ENCODE measurements at regions not wholly inside any gene's neighbourhood (a gene's known extent, or its start where the extent isn't known, plus 50 kb on each side); places are given as distances from the start of the nearest gene placed in this dataset.

DNA sequence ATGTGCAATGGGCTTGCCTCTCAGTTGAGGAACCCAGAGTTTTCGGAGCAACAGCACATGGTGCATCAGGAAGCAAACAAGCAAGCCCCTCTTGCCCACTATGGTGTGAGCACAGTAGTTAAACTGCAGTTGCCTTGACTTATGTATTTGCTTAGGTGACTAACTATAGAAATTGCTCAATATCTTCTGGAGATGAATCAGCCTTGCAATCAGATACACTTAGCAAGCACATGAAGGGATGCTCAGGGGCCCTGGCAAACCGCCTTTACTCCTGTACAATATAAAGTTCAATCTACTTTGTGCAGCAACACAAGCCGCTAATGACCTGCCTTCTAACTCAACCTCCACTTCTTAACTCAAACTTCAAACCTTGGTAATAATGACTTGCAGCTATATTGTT lies 581.7 kb upstream of the RIOK2 start (continued):
- TF ChIP-seq, protein P1, sequence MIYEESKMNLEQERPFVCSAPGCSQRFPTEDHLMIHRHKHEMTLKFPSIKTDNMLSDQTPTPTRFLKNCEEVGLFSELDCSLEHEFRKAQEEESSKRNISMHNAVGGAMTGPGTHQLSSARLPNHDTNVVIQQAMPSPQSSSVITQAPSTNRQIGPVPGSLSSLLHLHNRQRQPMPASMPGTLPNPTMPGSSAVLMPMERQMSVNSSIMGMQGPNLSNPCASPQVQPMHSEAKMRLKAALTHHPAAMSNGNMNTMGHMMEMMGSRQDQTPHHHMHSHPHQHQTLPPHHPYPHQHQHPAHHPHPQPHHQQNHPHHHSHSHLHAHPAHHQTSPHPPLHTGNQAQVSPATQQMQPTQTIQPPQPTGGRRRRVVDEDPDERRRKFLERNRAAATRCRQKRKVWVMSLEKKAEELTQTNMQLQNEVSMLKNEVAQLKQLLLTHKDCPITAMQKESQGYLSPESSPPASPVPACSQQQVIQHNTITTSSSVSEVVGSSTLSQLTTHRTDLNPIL (CRISPR knock-in tag; IDR thresholded peaks at IDR 0.05; ENCODE audit: low read depth): no peak

DNA sequence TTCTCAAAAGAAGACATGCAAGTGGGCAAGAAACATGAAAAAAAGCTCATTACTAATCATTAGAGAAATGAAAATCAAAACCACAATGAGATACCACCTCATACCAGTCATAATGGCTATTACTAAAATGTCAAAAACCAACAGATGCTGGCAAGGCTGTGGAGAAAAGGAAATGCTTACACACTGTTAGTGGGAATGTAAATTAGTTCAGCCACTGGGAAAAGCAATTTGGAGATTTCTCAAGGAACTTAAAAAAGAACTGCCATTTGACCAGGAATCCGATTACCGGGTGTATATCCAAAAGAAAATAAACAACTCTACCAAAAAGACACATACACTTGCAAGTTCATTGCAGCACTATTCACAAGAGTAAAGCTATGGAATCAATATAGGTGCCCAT lies 595.4 kb upstream of the RIOK2 start:
- TF ChIP-seq RARB (CRISPR knock-in tag; IDR thresholded peaks at IDR 0.05) (no peak), GLIS3 (CRISPR knock-in tag; IDR thresholded peaks at IDR 0.05) (no peak), CSDC2 (CRISPR knock-in tag; IDR thresholded peaks at IDR 0.05) (no peak), ZC3H10 (CRISPR knock-in tag; IDR thresholded peaks at IDR 0.05) (no peak)
- TF ChIP-seq, protein P2, sequence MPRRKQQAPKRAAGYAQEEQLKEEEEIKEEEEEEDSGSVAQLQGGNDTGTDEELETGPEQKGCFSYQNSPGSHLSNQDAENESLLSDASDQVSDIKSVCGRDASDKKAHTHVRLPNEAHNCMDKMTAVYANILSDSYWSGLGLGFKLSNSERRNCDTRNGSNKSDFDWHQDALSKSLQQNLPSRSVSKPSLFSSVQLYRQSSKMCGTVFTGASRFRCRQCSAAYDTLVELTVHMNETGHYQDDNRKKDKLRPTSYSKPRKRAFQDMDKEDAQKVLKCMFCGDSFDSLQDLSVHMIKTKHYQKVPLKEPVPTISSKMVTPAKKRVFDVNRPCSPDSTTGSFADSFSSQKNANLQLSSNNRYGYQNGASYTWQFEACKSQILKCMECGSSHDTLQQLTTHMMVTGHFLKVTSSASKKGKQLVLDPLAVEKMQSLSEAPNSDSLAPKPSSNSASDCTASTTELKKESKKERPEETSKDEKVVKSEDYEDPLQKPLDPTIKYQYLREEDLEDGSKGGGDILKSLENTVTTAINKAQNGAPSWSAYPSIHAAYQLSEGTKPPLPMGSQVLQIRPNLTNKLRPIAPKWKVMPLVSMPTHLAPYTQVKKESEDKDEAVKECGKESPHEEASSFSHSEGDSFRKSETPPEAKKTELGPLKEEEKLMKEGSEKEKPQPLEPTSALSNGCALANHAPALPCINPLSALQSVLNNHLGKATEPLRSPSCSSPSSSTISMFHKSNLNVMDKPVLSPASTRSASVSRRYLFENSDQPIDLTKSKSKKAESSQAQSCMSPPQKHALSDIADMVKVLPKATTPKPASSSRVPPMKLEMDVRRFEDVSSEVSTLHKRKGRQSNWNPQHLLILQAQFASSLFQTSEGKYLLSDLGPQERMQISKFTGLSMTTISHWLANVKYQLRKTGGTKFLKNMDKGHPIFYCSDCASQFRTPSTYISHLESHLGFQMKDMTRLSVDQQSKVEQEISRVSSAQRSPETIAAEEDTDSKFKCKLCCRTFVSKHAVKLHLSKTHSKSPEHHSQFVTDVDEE (CRISPR knock-in tag; IDR thresholded peaks at IDR 0.05): no peak
- ATAC-seq: no peak

DNA sequence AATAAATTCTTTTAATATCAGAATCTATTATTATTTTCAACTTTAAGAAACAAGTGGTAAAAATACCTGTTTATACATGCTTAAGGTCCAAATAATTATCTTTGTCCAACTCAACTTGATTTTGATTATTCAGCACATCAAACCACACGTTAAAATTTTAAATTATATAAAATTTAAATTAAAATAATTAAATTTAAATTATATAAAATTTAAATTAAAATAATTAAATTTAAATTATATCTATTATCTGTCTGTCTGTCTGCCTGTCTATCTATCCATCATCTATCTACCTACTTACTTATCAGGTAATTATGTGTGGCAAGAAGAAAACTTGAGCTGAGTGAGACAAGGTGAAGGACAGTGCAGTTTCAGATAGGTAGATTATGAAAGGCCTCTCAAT lies 605.3 kb upstream of the RIOK2 start:
- ATAC-seq: no peak
- no peak for TF ChIP-seq TOX (CRISPR knock-in tag; IDR thresholded peaks at IDR 0.05; ENCODE audit: borderline replicate concordance)
- no peak for TF ChIP-seq ZNF565 (CRISPR knock-in tag; conservative IDR thresholded peaks at IDR 0.05; ENCODE audit: low read depth)
- TF ChIP-seq ZC3H10 (CRISPR knock-in tag; IDR thresholded peaks at IDR 0.05): no peak
- no peak for TF ChIP-seq GLIS3 (CRISPR knock-in tag; IDR thresholded peaks at IDR 0.05)
- TF ChIP-seq ZFP3 (CRISPR knock-in tag; IDR thresholded peaks at IDR 0.05): no peak
- no peak for TF ChIP-seq OSR1 (CRISPR knock-in tag; IDR thresholded peaks at IDR 0.05)
- no peak for TF ChIP-seq ESRRG (CRISPR knock-in tag; IDR thresholded peaks at IDR 0.05)
- no peak for TF ChIP-seq BACH2 (CRISPR knock-in tag; IDR thresholded peaks at IDR 0.05; ENCODE audit: borderline replicate concordance)
- TF ChIP-seq SNAI2 (CRISPR knock-in tag; IDR thresholded peaks at IDR 0.05): no peak
- no peak for TF ChIP-seq ZFP30 (CRISPR knock-in tag; IDR thresholded peaks at IDR 0.05)
- no peak for TF ChIP-seq TCF4 (CRISPR knock-in tag; IDR thresholded peaks at IDR 0.05; ENCODE audit: borderline replicate concordance)
- no peak for TF ChIP-seq CSDC2 (CRISPR knock-in tag; IDR thresholded peaks at IDR 0.05)
- TF ChIP-seq ZNF70 (CRISPR knock-in tag; IDR thresholded peaks at IDR 0.05): no peak
- no peak for TF ChIP-seq RARB (CRISPR knock-in tag; IDR thresholded peaks at IDR 0.05)
- TF ChIP-seq, protein P3, sequence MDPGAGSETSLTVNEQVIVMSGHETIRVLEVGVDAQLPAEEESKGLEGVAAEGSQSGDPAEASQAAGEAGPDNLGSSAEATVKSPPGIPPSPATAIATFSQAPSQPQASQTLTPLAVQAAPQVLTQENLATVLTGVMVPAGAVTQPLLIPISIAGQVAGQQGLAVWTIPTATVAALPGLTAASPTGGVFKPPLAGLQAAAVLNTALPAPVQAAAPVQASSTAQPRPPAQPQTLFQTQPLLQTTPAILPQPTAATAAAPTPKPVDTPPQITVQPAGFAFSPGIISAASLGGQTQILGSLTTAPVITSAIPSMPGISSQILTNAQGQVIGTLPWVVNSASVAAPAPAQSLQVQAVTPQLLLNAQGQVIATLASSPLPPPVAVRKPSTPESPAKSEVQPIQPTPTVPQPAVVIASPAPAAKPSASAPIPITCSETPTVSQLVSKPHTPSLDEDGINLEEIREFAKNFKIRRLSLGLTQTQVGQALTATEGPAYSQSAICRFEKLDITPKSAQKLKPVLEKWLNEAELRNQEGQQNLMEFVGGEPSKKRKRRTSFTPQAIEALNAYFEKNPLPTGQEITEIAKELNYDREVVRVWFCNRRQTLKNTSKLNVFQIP (CRISPR knock-in tag; IDR thresholded peaks at IDR 0.05; ENCODE audit: borderline replicate concordance, low read depth): no peak
- TF ChIP-seq ARNTL (CRISPR knock-in tag; IDR thresholded peaks at IDR 0.05; ENCODE audit: borderline replicate concordance, low read depth): no peak
- no peak for TF ChIP-seq PPARA (CRISPR knock-in tag; IDR thresholded peaks at IDR 0.05; ENCODE audit: borderline replicate concordance)

DNA sequence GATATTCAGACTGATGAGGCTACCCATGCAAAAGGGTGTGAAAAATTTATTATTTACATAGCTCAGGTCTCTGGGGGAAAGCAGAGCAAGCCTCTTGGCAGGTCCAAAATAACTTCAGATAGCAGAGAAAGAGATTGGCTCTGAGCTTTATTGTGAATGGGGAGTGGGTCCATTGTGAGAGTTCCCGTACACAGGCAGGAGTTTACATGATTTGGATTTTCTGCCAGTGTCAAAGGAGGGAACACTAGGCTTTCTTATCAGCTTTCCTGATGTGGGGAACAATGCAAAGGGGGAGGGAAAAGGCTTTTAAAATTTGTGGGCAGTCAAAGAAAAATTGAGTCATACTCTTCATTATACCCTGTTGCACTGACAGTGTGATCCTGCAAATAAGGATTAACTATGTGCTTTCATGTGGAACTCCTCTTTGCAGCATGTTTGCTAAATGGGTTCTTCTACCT lies 615.0 kb upstream of the RIOK2 start:
- no peak for ATAC-seq

More for the DNA sequence above, 615.0 kb upstream of the RIOK2 start:
- TF ChIP-seq, protein P3 (CRISPR knock-in tag; IDR thresholded peaks at IDR 0.05; ENCODE audit: borderline replicate concordance, low read depth): no peak
- TF ChIP-seq ZC3H10 (CRISPR knock-in tag; IDR thresholded peaks at IDR 0.05) (no peak), ZFP30 (CRISPR knock-in tag; IDR thresholded peaks at IDR 0.05) (no peak), OSR1 (CRISPR knock-in tag; IDR thresholded peaks at IDR 0.05) (no peak), GLIS3 (CRISPR knock-in tag; IDR thresholded peaks at IDR 0.05) (no peak), ZNF70 (CRISPR knock-in tag; IDR thresholded peaks at IDR 0.05) (no peak), RARB (CRISPR knock-in tag; IDR thresholded peaks at IDR 0.05) (no peak), SNAI2 (CRISPR knock-in tag; IDR thresholded peaks at IDR 0.05) (no peak), TCF4 (CRISPR knock-in tag; IDR thresholded peaks at IDR 0.05; ENCODE audit: borderline replicate concordance) (no peak), ISL1 (CRISPR knock-in tag; IDR thresholded peaks at IDR 0.05) (no peak), CSDC2 (CRISPR knock-in tag; IDR thresholded peaks at IDR 0.05) (no peak), ZNF565 (CRISPR knock-in tag; conservative IDR thresholded peaks at IDR 0.05; ENCODE audit: low read depth) (no peak)
- TF ChIP-seq, protein P1 (CRISPR knock-in tag; IDR thresholded peaks at IDR 0.05; ENCODE audit: low read depth): no peak
- TF ChIP-seq, protein P4, sequence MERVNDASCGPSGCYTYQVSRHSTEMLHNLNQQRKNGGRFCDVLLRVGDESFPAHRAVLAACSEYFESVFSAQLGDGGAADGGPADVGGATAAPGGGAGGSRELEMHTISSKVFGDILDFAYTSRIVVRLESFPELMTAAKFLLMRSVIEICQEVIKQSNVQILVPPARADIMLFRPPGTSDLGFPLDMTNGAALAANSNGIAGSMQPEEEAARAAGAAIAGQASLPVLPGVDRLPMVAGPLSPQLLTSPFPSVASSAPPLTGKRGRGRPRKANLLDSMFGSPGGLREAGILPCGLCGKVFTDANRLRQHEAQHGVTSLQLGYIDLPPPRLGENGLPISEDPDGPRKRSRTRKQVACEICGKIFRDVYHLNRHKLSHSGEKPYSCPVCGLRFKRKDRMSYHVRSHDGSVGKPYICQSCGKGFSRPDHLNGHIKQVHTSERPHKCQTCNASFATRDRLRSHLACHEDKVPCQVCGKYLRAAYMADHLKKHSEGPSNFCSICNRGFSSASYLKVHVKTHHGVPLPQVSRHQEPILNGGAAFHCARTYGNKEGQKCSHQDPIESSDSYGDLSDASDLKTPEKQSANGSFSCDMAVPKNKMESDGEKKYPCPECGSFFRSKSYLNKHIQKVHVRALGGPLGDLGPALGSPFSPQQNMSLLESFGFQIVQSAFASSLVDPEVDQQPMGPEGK (CRISPR knock-in tag; IDR thresholded peaks at IDR 0.05; ENCODE audit: borderline replicate concordance): no peak
- TF ChIP-seq, protein P5, sequence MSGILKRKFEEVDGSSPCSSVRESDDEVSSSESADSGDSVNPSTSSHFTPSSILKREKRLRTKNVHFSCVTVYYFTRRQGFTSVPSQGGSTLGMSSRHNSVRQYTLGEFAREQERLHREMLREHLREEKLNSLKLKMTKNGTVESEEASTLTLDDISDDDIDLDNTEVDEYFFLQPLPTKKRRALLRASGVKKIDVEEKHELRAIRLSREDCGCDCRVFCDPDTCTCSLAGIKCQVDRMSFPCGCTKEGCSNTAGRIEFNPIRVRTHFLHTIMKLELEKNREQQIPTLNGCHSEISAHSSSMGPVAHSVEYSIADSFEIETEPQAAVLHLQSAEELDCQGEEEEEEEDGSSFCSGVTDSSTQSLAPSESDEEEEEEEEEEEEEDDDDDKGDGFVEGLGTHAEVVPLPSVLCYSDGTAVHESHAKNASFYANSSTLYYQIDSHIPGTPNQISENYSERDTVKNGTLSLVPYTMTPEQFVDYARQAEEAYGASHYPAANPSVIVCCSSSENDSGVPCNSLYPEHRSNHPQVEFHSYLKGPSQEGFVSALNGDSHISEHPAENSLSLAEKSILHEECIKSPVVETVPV (CRISPR knock-in tag; IDR thresholded peaks at IDR 0.05): no peak
